Esophagus muscularis mucosa (tissue), 4 donors: ENCODE measurements at regions not wholly inside any gene's neighbourhood (a gene's known extent, or its start where the extent isn't known, plus 50 kb on each side); places are given as distances from the start of the nearest gene placed in this dataset.

Experiments
- EP300 ChIP-seq: sonication (generic); formaldehyde crosslinking; IDR thresholded peaks from one replicate; pipeline ENCODE4 v1.6.1; 2017; ENCODE audit warnings: antibody characterized with exemption
- POLR2A ChIP-seq: fragments of 450-650 bp; IDR thresholded peaks from one replicate; pipeline ENCODE4 v1.6.1; 2017; ENCODE audit warnings: antibody characterized with exemption, moderate library complexity, mild to moderate bottlenecking, low read depth
- TF ChIP-seq, protein P1 (sequence below), 3 experiments: fragments of 200-600 bp in 2 of 3; fragments of 450-650 bp in 1 of 3; sonication (generic) in 2 of 3; IDR thresholded peaks; one replicate each; pipeline ENCODE4 v1.5.1; 2017 to 2019; ENCODE audit warnings: antibody characterized with exemption in 3 of 3, mild to moderate bottlenecking in 2 of 3, moderate library complexity in 1 of 3

DNA sequence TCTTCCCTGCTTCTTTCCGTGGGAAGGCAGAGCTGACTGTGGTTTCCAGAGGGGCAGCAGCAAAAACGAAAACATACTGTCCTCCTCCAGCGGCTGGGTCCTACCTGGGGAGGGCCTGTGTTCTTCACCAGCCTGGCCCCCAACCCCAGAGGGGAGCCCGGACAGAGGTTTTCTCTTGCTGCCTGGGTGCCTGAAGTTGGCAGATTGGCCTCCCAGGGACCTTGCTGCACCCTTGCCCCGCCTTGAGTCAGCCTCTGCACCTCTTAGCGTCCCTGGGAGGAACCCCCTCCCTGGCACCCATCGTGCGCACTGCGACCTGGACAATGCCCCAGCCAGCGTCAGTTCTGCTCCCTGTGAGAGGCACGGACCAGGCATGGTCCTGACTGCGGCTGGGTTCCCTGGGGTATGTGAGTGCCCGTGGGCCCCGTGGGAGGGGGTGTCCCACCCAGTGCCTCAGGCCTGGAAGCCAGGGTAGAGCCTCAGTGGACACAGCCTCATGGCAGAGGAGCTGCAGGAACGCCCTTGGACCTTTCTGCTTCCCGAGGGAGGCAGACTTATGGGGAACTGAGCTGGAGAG, 56.8 kb upstream of the PRR23E start:
- TF ChIP-seq, protein P1, sequence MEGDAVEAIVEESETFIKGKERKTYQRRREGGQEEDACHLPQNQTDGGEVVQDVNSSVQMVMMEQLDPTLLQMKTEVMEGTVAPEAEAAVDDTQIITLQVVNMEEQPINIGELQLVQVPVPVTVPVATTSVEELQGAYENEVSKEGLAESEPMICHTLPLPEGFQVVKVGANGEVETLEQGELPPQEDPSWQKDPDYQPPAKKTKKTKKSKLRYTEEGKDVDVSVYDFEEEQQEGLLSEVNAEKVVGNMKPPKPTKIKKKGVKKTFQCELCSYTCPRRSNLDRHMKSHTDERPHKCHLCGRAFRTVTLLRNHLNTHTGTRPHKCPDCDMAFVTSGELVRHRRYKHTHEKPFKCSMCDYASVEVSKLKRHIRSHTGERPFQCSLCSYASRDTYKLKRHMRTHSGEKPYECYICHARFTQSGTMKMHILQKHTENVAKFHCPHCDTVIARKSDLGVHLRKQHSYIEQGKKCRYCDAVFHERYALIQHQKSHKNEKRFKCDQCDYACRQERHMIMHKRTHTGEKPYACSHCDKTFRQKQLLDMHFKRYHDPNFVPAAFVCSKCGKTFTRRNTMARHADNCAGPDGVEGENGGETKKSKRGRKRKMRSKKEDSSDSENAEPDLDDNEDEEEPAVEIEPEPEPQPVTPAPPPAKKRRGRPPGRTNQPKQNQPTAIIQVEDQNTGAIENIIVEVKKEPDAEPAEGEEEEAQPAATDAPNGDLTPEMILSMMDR (IDR thresholded peaks at IDR 0.05), result no peak
- TF ChIP-seq POLR2A (no peak), EP300 (no peak)
